HG03442 (cell line): ENCODE measurements at regions not wholly inside any gene's neighbourhood (a gene's known extent, or its start where the extent isn't known, plus 50 kb on each side); places are given as distances from the start of the nearest gene placed in this dataset.

Experiments used
- ATAC-seq: cut with Tn5 transposase; IDR thresholded peaks from one replicate; pipeline ENCODE4 v1.9.1; 2021; ENCODE audit warnings: mild to moderate bottlenecking, moderate library complexity; ENCODE audit not compliant: unreplicated experiment

DNA sequence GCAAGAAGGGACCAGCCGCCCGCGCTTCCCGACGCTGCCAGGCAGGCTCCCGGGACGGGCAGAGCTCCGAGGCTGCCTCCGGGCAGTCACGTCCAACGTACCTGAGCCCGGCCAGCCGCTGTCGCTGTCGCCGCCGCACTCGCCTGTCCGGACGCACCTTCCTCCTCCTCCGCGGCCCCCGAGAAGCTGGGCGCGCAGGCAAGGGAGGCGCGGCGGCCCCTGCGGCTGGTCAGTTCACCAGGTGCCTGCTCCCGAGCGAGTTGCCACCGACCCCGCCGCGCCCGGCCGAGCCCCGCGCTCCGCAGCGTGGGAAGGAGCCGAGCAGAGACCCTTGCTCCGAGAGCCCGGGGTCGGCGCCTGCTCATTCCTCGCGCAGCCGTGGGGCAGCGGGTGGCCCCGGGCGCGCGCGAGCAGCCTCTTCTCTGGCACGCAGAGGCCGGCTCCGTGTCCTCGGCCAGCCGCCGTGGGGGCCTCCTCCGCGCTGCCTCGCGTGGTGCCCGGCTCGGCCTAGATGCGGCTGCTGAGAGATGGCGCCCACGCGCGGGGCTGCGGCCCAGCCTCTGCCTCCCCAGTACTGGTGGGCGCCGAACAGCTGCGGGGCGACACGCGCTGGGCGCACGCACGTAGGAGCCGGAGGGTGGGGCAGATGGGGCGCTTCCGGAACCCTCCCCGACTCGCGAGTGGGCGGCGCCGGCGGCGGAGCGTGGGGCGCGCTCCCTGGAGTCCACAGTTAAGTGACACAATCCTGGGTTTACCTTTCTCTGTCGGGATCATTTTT, 419.4 kb downstream of the UQCRFS1 start:
- ATAC-seq = no peak

GRCh38 chr19:28785971-28786370, 427.0 kb downstream of the UQCRFS1 start:
- ATAC-seq = no peak

- no peak for ATAC-seq
Measured at GRCh38 chr19:28764066-28764465, 448.9 kb downstream of the UQCRFS1 start.

GRCh38 chr19:28746478-28746877, 466.5 kb downstream of the UQCRFS1 start:
- ATAC-seq = no peak

DNA sequence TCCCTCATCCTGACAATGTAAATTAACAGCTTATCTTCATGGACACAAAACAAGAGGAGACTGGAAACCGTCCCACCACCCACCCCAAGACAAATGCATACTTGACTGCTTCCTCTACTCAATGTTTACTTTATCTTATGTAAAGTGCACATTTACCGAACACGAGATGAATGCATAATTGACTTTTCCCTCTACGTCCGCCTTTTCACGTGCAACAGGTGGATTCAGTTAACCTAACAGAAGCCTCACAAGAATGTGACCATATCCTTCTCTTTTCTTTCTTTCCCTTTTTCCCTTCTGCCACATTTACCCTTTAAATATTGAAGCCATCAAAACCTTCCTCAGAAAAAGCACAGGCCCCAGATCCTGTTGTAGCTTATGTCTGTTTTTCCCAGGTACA, 468.0 kb downstream of the UQCRFS1 start:
- ATAC-seq = no peak

DNA sequence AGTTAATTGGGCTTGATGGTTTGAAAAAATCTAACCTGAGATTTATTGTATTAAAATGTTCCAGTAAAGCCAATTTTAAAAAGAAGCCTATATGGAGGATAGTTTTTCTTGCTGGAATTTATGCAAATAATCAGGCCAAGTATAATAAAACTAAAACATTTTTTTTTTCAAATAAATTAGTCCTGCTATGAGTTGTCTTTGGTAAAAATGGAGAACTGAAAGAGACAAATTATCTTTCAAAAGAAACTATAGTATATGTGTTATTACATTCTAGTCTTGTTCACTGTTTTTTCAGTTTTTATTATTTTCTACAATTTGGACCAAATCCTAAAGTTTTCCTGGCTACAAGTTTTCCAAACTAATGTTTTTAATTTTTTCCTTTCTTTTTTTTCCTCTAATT, 468.9 kb downstream of the UQCRFS1 start:
- no peak for ATAC-seq

- ATAC-seq = peak; percentile 70
Measured at GRCh38 chr19:28737021-28737895, 475.7 kb downstream of the UQCRFS1 start.

DNA sequence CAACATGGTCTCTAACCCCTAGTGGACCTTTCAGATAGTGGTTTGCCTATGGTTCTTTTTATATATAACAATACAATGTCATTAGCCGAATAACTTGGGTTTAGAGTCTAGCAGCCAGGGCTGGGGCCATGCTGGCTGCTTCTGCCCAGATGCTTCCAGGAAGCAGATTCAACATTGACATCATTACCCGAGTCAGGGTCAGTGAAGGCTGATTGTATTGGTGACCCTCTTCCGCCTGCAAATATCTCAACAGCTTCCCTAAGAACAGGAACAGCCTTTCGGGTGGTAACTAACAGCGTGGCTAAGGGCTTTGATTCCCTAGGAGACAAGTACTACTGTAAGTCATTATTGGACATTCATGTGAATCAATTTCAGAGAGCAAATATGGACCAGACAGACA, 476.4 kb downstream of the UQCRFS1 start:
- no peak for ATAC-seq

DNA sequence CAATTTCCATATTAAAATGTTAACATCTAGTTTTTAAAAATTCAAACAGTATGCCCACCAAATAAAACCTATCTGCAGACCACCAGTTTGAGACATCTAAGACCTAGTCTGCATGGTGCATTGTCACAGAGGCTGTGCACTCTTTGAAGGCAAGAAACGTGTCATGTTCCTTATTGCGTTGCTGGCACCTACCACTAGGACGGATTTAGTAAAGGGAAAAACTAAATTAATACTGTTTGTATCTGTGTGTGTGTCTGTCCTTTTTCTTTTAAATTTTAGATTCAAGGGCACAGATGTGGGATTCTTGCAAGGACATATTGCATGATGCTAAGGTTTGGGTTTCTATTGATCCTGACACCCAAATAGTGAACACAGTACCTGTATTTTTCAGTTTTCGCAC, 481.4 kb downstream of the UQCRFS1 start:
- ATAC-seq = no peak

GRCh38 chr19:28730791-28731512, 482.0 kb downstream of the UQCRFS1 start:
- no peak for ATAC-seq

- no peak for ATAC-seq
Measured at GRCh38 chr19:28727480-28728159, 485.3 kb downstream of the UQCRFS1 start.

DNA sequence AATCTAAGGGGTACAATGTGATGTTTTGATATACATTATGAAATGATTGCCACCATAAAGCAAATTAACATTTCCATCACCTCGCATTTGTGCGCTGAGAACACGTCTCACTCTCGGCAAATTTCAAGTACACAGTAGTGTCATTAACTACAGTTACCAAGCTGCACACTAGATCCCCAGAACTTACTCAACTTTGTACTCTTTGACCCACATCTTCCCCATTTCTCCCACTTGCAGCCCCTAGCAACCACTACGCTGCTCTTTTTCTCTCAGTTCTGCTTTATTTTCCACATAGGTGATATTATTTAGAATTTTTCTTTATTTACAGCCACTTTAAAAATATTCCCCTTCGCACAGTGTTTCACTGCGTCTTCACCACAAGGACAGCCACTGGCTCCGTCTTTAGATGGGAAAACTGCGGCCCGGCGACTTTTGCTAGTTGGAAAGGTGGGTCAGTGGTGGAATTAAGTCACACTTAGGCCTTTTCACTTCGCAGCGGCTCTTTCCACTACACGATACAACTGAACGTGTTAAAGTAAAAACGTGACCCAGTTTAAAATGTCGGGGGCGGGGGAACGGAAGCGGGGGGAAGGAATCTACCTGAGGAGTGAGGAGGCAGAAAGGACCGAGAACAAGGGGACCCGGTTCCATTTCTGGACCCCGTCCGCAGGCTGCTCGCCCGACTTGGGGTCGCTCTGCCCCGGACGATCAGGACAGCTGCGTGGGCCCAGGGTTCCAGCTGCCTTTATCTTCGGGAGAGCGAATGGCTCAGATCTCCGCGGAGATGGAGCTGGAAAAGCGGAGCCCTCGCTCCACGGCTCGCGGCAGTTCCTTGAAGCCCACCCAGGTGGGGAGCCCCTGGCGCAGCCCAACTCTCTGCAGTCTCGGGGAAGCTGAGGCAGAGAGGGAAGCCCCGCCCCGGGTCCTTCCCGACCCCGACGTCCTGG, 486.1 kb downstream of the UQCRFS1 start:
- no peak for ATAC-seq

DNA sequence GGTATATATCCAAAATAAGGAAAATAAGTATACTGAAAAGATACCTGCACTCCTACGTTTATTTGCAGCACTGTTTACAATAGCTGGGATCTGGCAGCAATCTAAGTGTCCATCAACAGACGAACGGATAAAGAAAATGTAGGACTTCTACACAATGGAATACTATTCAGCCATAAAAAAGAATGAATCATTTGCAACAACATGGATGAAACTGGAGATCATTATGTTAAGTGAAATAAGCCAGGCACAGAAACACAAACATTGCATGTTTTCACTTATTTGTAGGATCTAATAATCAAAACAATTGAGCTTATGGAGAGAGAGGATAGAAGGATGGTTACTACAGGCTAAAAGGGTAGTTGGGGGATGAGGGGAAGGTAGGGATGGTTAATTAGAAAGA, 494.0 kb downstream of the UQCRFS1 start:
- ATAC-seq = no peak

GRCh38 chr19:28715157-28715556, 497.8 kb downstream of the UQCRFS1 start:
- ATAC-seq = no peak

GRCh38 chr19:28711411-28711810, 501.5 kb downstream of the UQCRFS1 start:
- ATAC-seq = no peak

DNA sequence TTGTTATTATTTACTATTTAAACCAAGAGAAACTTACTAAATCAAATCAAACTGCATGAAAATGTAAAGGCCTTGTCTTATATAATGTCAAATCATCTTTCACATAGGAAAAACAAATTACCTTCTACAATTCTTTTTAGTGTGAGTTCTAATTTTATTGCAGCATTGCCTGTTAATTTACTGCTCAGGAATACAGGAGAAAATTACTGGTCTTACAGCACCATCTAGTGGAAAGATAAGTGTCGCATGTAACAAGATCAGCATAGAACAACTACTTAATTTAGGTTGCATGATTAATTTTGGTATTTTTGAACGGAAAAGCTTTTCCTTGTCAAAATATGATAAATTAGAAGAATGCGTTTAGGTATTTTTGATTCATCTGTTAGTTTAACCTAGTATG, 502.7 kb downstream of the UQCRFS1 start:
- no peak for ATAC-seq

GRCh38 chr19:28706693-28707092, 506.3 kb downstream of the UQCRFS1 start:
- no peak for ATAC-seq

GRCh38 chr19:28705008-28705407, 507.9 kb downstream of the UQCRFS1 start:
- ATAC-seq = no peak

- no peak for ATAC-seq
Measured at GRCh38 chr19:28703400-28703956, 509.5 kb downstream of the UQCRFS1 start.
